ENCODE measurements at regions not wholly inside any gene's neighbourhood (a gene's known extent, or its start where the extent isn't known, plus 50 kb on each side); places are given as distances from the start of the nearest gene placed in this dataset.
"Not testable (repeated sequence)": the region's sequence is repeated elsewhere in the genome, so short reads cannot be mapped to it uniquely, and the experiment has no call there.

DNA sequence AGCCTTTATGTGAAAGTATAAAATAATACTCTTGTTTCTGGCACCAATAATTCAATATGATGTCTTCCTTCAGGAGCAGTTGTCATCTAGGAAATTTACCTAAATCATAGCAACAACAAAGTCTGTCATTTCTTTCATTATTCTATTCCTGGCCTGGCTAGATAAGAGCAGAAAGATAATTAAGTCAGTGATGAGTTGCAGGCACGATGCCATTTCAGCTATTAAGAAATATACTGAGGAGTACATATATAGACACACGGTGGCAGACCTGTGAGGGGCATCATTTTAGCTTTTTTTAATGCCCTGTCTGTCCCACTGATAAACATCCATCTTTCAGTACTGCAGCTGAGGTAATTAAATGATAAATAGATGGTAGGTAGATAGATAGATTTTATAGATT lies 756.1 kb upstream of the EPHA7 start:
- no peaks in the 10 kb centered on the region for H3K9me3 Mint-ChIP-seq (ENCODE audit: unreplicated experiment)
- H3K27ac Mint-ChIP-seq (ENCODE audit: unreplicated experiment) = no peak overlapping the region
- no peak overlapping the region for H3K4me3 Mint-ChIP-seq (ENCODE audit: unreplicated experiment)
- H3K27me3 Mint-ChIP-seq (ENCODE audit: unreplicated experiment) = no peaks in the 10 kb centered on the region
- TF ChIP-seq, protein P1, sequence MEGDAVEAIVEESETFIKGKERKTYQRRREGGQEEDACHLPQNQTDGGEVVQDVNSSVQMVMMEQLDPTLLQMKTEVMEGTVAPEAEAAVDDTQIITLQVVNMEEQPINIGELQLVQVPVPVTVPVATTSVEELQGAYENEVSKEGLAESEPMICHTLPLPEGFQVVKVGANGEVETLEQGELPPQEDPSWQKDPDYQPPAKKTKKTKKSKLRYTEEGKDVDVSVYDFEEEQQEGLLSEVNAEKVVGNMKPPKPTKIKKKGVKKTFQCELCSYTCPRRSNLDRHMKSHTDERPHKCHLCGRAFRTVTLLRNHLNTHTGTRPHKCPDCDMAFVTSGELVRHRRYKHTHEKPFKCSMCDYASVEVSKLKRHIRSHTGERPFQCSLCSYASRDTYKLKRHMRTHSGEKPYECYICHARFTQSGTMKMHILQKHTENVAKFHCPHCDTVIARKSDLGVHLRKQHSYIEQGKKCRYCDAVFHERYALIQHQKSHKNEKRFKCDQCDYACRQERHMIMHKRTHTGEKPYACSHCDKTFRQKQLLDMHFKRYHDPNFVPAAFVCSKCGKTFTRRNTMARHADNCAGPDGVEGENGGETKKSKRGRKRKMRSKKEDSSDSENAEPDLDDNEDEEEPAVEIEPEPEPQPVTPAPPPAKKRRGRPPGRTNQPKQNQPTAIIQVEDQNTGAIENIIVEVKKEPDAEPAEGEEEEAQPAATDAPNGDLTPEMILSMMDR (IDR thresholded peaks at IDR 0.05; ENCODE audit: unreplicated experiment) = no peak
- no peak for DNase-seq (ENCODE audit: low spot score)
- H3K36me3 Mint-ChIP-seq (ENCODE audit: low read depth, unreplicated experiment) = no peaks in the 10 kb centered on the region
- H3K4me1 Mint-ChIP-seq (ENCODE audit: unreplicated experiment) = no peaks in the 10 kb centered on the region

DNA sequence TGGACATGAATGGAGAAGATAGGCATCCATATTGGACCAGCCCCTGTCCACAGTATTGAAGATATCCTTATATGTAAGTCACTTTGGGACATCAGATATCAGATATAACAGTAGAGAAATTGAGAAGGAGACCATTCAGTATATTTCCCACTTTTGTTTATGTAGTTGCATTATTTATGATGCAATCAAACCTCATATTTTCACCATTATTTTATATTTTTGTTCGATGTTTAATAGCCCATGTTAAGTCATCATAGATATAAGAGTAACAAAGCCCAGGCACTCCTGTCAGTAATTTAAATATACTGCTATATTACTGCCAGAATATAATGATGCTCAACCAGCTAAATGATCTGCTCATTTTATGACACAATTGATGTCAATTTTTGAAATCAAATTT lies 744.5 kb upstream of the EPHA7 start:
- no peak for DNase-seq (ENCODE audit: low spot score)
- Mint-ChIP-seq H3K36me3 (ENCODE audit: low read depth, unreplicated experiment) (no peaks in the 10 kb centered on the region), H3K27me3 (ENCODE audit: unreplicated experiment) (no peaks in the 10 kb centered on the region), H3K4me1 (ENCODE audit: unreplicated experiment) (no peaks in the 10 kb centered on the region), H3K4me3 (ENCODE audit: unreplicated experiment) (no peak overlapping the region), H3K27ac (ENCODE audit: unreplicated experiment) (no peak overlapping the region), H3K9me3 (ENCODE audit: unreplicated experiment) (no peaks in the 10 kb centered on the region)
- TF ChIP-seq, protein P1 (IDR thresholded peaks at IDR 0.05; ENCODE audit: unreplicated experiment) = no peak

DNA sequence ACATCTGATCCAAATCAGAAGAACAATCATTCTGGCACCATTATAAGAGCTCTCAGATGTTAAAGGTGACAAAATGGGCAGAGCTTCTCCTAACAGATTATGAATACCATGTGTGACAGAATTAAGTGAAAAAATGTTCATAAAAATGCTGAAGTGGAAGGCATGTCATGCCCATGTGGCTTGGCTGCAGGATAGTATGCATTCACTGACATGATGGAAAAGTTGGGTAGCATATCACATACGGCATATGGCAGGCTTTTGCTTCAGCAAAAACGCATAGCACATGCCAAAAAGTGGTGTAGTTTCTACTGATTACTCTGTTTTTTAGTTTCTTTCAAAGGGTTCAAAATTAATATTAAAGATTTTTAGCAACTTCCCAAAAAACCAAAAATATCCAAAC lies 731.5 kb upstream of the EPHA7 start:
- Mint-ChIP-seq H3K36me3 (ENCODE audit: low read depth, unreplicated experiment) (no peaks in the 10 kb centered on the region), H3K4me1 (ENCODE audit: unreplicated experiment) (no peaks in the 10 kb centered on the region), H3K9me3 (ENCODE audit: unreplicated experiment) (no peaks in the 10 kb centered on the region), H3K4me3 (ENCODE audit: unreplicated experiment) (no peak overlapping the region), H3K27ac (ENCODE audit: unreplicated experiment) (no peak overlapping the region), H3K27me3 (ENCODE audit: unreplicated experiment) (peaks cover 1% of the 10 kb centered on the region)
- DNase-seq (ENCODE audit: low spot score) = no peak
- TF ChIP-seq, protein P1 (IDR thresholded peaks at IDR 0.05; ENCODE audit: unreplicated experiment) = no peak

DNA sequence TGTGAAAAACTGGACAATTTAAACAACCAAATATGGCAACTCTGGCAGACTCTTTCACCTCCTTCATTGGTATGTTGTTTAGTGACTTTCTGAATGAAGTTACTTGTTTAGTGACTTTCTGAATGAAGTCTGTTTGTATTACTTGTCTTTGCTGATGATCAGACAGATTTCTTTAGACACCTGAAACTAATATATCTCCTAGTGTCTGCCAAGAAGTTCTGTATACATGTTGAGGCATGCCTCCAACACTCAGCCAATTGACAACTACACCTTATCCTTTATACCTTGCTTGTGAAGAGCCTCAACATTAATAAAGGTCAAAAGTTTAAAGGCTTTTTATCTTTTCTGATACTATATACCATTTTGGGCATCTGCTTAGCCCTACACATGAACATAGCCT lies 725.4 kb upstream of the EPHA7 start:
- H3K36me3 Mint-ChIP-seq (ENCODE audit: low read depth, unreplicated experiment) = no peaks in the 10 kb centered on the region
- peaks cover 1% of the 10 kb centered on the region for H3K27me3 Mint-ChIP-seq (ENCODE audit: unreplicated experiment)
- no peaks in the 10 kb centered on the region for H3K9me3 Mint-ChIP-seq (ENCODE audit: unreplicated experiment)
- TF ChIP-seq, protein P1 (IDR thresholded peaks at IDR 0.05; ENCODE audit: unreplicated experiment) = no peak
- H3K4me3 Mint-ChIP-seq (ENCODE audit: unreplicated experiment) = no peak overlapping the region
- H3K4me1 Mint-ChIP-seq (ENCODE audit: unreplicated experiment) = no peaks in the 10 kb centered on the region
- no peak for DNase-seq (ENCODE audit: low spot score)
- H3K27ac Mint-ChIP-seq (ENCODE audit: unreplicated experiment) = no peak overlapping the region

GRCh38 chr6:94137178-94137577 lies 717.8 kb upstream of the EPHA7 start:
- H3K27me3 Mint-ChIP-seq (ENCODE audit: unreplicated experiment); H3K9me3 Mint-ChIP-seq (ENCODE audit: unreplicated experiment); H3K36me3 Mint-ChIP-seq (ENCODE audit: low read depth, unreplicated experiment); H3K4me1 Mint-ChIP-seq (ENCODE audit: unreplicated experiment); DNase-seq (ENCODE audit: low spot score); H3K4me3 Mint-ChIP-seq (ENCODE audit: unreplicated experiment); H3K27ac Mint-ChIP-seq (ENCODE audit: unreplicated experiment): not testable (repeated sequence)

DNA sequence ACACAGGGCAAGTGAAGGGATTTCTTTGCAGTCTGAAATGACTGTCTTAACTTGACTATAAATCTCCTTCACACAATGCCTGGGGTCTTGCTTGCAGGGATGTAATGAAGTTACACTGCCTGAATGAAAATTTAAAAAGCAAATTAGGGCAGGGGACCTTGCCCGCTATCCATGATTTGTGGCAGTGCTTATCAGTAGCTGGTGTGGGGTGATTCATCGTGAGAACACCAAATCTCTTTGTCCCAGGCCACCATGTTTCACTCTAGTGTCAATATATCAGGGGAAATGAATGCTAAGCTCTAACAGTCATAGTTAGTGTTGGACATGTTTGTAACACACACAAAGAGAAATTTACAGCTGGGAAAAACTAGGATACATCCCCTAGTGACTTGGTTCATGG lies 713.7 kb upstream of the EPHA7 start:
- no peak overlapping the region for H3K27ac Mint-ChIP-seq (ENCODE audit: unreplicated experiment)
- no peaks in the 10 kb centered on the region for H3K4me1 Mint-ChIP-seq (ENCODE audit: unreplicated experiment)
- no peaks in the 10 kb centered on the region for H3K36me3 Mint-ChIP-seq (ENCODE audit: low read depth, unreplicated experiment)

More for the DNA sequence above, 713.7 kb upstream of the EPHA7 start:
- DNase-seq (ENCODE audit: low spot score) = no peak
- TF ChIP-seq, protein P1 (IDR thresholded peaks at IDR 0.05; ENCODE audit: unreplicated experiment) = no peak
- no peaks in the 10 kb centered on the region for H3K27me3 Mint-ChIP-seq (ENCODE audit: unreplicated experiment)
- H3K9me3 Mint-ChIP-seq (ENCODE audit: unreplicated experiment) = no peaks in the 10 kb centered on the region
- H3K4me3 Mint-ChIP-seq (ENCODE audit: unreplicated experiment) = no peak overlapping the region

All from endothelial cell (in vitro differentiated cells).